NCI-H1092 treated with DMSO at 0.1 percent for 48 hours (cell line): ENCODE measurements at regions not wholly inside any gene's neighbourhood (a gene's known extent, or its start where the extent isn't known, plus 50 kb on each side); places are given as distances from the start of the nearest gene placed in this dataset.

Source experiments
- DNase-seq: peaks from one replicate; lab custom pipeline; 2025; lab: John Stamatoyannopoulos, UW

DNA sequence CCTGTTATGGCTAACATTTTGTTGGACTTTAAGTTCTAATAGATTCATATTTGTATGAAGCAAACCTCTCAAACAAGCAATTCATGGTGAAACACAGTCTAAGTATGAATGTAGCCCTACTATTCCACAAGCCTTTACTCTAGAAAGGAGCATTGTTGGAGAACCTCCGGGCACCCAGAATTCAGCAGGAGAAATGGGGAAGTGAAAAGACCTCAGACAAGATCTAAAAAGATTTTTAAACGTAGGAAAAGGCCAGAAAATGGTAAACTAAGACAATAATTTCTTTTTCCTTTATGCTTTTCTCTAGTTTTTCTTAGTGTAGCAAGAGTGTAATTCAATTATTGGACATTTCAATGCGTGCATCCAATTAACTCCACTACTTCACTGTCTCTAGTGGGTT, 426.4 kb downstream of the INSC start:
- DNase-seq = no peak

DNA sequence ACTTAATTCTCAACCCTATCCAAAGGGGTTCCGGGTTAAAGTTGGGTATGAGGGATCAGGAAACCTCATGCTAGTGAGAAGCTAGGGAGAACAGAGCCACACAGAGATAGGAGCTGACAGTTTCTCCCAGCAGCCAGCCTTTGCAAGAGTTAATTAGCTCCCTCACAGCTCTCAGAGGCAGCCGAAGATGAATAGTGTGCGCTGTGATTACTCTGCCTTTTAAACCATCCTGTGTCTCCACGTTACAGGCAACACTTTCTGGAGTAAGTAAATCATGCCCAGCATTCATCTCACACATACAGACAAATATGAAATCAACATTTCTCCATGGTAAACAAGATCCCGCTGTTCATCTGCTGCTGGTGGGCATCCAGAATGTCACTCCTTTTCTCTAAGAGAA, 429.6 kb downstream of the INSC start:
- no peak for DNase-seq

DNA sequence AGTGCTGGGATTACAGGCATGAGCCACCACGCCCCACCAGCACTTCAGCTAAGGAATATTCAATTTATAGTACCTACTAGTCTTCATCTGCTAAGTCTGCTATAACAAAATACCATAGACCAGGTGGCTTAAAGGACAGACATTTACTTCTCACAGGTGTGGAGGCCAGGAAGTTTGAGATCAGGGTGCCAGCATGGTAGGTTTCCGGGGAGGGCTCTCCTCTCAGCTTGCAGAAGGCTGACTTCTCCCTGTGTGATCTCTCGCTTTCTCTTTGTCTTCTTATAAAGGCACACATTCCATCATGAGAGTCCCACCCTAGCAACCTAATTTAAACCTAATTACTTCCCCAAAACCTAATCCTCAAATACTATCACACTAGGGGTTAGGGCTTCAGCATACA, 433.0 kb downstream of the INSC start:
- no peak for DNase-seq

DNA sequence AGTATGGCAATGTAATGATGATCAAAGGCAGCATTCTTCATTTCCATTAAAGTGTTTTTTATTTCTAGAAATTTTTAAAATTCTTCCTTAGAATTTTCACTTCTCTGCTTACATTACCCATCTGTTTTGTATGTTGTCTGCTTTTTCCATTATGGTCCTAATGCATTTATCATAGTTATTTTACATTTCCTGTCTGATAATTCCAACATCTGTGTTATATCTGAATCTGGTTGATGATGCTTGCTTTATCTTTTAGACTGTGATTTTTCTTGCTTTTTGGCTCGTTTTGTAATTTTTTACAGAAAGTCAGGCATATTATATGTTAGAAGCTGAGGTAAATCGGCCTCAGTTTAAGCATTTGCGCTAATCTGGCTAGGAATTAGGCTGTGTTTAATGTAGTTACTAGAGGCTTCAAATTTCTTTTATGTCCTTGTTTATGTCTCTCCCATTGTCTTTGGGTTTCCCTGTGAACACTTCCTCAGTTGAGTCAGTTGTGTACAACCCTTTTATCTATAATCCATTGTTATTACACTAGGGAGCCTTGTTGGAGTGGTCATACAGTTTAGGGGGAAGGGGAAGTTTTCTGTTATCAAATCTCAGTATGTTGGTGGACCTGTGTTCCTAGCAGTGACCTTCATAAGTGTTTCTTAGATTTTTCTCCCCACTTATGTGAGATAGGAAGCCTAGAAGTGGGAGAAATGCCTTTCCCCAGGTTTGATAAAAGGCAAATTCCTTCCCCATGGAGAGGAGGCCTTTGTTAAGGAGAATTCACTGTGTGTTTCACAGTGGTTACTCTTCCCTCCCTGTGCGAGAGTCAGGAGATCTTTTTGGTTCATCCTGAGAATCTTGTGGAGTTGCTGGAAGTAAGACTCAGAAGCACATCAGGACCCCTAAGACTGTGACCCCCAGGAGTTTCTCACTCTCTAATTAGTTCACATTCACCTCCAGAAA, 437.5 kb downstream of the INSC start:
- no peak for DNase-seq

DNA sequence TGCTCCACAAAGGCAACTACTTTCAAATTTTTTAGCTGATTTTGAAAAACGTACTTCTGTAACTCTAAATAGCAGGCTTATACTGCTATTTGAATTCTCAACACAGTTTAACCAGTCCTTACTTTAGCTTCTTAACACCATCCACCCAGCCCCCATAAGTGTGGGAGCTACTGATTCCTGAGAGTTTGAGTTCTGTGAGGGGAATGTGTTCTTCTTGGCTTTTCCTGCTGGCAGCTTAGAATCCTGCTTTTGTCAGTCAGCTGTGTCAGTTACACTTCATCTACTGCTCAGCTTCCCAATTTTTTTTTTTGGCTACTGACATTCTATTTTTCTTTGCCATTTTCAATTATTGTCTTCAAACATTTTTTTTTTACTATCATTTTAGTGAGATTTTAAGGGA, 440.4 kb downstream of the INSC start:
- no peak for DNase-seq

DNA sequence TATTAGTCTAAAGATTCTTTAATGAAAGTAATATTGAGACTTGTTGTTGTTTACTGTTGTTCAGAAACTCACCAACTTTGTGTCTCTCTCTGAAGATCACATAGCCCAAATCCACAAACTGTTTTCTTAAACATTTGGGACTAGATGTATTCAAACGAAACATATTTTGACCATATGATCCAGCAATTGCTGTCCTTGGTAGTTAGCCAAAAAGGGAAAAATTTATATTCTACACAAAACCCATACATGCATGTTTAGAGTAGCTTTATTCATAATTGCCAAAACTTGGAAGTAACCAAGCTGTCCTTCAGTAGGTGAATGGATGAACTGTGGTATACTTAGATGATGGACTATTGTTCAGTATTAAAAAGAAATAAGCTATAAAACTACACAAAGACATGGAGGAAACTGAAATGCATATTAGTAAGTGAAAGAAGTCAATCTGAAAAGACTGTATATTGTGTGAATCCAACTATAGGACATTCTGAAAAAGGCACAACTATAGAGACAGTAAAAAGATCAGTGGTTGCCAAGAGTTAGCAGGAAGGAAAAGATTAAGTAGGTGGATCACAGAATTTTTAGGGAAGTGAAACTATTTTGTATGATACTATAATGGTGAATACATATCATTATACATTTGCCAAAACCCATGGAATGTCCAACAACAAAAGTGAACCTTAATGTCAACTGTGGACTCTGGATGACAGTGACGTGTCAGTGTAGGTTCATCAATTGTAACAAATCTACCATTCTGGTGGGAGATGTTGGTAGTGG, 442.9 kb downstream of the INSC start:
- DNase-seq = no peak

DNA sequence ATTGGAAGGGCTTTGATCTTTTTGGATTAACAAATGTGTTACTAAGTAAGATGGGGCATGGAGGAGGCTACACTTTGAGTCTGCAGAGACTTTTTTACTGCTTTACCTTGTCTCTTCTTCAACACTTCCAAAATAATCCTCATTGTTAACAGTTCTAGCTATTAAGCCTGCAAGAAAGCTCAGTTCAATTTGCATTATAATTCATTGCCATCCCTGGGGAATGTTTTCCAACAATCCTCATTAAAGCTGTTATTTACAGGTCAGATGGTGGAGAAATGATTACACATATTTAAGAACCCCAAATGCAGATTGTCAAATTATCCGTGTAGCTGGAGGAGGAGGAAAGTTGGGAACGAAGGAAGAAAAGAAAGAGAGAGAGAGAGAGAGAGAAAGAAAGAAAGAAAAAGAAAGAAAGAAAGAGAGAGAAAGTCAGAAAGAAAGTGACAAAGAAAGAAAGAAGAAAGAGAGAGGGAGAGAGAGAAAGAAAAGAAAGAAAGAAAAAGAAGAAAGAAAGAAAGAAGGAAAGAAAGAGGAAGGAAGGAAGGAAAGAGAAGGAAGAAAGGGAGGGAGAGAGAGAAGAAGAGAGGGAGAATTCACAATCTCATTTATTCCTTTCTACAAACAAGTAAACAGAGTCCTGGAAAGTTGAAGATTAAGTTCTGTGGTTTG, 443.9 kb downstream of the INSC start:
- no peak for DNase-seq

DNA sequence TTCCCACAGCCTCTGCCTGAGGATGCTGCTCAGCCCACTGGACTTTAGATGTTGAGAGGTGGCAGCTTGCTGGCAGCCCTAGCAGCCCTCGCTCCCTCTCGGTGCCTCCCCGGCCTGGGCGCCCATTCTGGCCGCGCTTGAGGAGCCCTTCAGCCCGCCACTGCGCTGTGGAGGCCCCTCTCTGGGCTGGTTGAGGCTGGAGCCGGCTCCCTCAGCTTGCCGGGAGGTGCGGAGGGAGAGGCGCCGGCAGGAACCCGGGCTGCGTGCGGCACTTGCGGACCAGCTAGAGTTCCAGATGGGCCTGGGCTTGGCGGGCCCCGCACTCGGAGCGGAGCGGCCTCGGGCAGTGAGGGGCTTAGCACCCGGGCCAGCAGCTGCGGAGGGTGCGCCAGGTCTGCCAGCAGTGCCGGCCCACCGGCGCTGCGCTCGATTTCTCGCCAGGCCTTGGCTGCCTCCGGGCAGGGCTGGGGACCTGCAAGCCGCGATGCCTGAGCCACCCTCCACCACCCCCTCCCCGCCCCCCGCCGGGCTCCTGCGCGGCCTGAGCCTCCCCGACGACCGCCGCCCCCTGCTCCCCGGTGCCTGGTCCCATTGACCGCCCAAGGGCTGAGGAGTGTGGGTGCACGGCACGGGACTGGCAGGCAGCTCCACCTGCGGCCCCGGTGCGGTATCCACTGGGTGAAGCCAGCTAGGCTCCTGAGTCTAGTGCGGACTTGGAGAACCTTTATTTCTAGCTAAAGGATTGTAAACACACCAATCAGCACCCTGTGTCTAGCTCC, 446.2 kb downstream of the INSC start:
- no peak for DNase-seq

DNA sequence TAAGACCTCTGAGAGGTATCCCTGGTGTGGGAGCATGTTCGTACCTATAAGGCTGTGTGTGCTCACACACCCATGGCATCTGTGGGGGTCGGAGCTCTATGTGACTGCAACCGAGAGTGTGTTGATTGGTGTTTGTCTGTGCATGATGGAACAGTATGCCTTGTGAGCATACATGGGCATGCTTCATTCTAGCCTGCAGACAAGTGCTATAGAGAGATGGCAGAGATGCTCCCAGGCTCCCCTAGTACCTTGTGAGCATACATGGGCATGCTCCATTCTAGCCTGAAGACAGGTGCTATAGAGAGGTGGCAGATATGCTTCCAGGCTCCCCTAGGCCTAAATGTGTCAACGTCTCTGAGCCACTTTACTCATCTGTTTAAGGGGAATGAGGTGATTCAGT, 447.5 kb downstream of the INSC start:
- no peak for DNase-seq

DNA sequence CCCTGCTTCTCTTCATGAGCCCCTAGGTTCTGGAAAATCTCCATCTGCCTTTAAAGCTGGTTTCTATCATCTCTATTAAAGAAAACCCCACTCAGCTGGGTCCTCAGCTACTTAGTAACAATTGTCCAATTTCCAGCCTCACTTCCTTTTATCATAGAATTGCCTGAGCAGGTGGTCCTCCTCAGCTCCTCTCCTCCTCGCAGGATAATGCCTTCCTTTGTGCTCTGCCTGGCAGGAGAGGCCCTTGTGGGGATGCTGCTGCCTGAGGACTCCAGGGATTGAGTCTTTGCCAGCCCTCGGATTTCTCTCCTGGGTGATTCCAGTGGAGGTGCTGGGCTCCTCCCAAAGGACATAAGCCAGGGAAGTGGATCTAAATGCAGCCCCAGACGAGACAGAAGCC, 448.3 kb downstream of the INSC start:
- peak; percentile 79 for DNase-seq

DNA sequence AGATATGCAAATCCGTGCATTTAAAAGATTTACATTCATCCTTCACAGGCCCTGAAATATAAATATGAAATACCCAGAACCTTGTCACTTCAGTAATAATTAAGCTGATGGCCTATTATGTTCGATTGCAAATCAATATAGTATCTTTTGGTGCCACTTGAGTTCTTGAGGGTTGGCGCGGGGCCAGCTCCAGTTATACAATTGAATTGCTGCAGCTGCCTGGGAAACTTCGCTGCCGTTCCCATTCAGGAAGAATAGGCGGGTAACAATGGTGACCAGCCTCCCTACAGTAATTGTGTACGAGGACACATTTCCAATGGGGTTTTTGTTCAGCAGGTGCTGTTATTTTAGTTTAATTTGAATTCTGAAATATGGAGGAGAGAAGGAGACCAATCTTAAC, 451.2 kb downstream of the INSC start:
- DNase-seq = peak; percentile 92

DNA sequence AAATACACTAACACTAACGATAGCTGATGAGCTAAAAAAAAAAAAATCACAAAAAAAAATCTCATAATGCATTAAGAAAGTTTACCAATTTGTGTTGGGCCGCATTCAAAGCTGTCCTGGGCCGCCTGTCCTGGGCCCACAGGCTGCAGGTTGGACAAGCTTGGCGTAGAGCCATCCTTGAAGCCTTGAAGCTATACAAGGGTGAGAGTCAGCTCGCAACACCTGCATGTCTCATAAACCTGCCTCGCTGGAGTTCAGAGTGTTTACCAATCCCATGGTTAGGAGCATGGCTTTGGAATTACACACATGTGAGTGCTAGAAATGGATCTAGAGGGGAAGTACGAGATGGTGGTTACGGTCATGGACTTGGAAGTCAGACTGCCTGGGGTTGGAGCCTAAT, 453.7 kb downstream of the INSC start:
- peak; percentile 16 for DNase-seq

DNA sequence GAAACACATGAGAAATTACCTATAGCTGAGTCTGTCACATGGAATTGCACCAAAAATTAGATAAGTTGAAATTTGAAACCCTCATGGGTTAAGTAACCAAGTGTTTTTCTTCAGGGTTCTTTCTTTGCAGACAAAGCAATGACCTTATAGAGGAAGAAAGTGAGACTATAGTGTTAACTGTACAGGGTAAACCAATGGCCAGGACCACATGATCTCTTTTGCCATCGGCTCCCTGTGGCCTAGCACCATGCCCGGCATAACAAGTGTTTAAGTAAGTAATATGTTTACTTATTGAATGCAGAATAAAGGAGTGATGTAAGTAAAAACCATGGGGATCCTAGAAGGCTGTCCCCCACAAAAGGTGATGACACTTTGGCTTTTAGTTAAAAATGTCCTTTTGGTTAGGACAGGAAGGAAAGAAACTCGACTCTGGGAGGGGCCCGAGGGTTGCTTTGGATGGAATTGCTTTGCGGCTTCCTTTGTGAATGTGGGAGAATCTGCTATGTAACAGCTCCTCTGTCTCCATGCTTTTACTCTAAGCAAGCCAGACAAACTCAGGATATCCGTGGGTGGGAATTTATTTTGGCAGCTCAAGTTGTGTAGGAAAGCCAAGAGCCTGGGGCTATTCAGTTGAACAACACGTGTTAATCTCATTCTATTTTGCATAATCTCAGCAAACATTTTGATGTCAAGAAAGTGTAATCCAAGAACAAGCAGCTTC, 454.7 kb downstream of the INSC start:
- DNase-seq = no peak

DNA sequence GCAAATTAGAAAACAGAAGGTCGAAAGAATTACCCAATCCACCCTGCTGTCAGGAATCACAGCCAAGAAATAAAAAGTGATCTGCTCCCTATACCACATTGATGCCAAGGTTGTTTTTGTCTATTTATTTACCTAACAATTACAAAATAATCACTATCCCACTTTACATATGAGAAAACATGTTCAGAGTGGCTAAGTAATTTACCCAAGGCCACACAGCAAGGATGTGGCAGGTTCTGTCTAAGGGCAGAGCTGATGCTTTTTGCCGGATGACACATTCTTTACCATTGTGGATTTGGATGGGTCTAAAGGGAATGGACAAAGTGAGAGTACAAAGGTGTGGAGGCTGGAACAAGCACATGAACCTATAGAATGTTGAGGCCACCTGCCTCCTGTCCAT, 460.7 kb downstream of the INSC start:
- no peak for DNase-seq

DNA sequence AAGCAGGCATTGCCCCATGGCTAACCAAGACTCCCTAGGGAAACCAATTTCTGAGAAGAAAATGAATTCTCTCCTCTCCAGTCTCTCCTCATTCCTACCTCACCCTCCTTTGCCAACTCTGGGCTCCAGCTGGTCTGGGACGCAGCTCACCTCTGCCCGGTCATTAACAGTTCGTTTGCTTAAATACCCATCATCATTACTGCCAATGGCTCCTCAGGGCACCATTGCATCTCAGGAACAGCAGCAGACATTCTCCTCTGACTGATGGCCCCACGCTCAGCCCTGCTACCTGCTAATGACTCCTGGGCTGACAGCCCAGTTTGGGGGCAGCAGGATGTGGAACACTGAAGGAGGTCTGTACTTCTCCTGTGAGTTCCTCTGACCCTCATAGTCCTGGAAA, 462.0 kb downstream of the INSC start:
- no peak for DNase-seq

DNA sequence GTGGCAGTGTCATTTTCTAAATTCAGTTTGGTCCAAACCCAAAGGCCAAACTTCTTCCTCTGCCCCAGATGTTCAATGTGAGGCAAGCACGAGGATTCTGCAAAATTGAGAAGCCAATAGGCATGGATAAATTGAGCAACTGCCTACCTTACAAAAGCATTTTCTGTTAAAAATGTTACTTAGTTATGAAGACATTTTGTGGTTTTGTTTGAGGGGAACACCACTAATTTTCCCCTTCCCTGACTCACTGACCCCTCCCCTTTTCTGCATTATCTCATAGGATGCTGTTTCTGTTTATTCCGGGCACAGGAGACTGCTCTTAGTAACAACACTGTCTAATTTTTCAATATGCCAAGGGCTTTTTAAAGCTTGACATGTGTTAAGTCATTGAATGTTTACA, 462.8 kb downstream of the INSC start:
- DNase-seq = no peak

DNA sequence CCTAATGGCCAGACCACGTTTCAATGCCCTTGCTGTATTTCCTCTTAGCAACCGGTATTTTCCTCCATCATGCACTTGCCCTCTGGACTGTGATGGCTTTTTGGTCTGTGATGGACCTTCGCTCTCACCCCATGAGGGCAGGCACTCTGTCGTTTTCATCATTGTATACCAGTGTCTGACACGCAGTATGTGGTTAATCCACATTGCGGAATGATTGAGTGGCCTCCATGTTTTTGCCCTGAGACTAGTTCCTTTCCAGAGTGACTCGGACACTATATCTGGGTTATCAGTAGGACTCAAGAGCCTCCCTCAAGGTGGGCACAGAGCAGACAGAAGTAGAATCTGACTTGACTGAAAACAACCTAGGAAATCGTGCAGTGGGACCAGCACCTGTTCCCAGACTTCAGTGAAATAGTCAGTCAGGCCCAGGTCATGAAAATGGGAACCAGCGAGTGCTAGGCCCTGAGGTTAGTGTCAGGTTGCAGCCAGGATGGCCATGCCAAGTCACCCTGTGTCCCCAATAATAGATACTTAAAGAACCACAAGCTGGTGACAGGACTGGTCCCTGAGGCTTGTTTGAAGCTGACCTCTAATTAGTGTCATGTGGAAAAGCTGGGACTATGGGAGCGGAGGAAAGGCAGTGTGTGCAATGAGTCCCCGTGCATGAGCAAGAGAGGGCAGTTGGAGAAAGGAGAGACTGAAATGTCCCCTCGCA, 464.7 kb downstream of the INSC start:
- DNase-seq = no peak

DNA sequence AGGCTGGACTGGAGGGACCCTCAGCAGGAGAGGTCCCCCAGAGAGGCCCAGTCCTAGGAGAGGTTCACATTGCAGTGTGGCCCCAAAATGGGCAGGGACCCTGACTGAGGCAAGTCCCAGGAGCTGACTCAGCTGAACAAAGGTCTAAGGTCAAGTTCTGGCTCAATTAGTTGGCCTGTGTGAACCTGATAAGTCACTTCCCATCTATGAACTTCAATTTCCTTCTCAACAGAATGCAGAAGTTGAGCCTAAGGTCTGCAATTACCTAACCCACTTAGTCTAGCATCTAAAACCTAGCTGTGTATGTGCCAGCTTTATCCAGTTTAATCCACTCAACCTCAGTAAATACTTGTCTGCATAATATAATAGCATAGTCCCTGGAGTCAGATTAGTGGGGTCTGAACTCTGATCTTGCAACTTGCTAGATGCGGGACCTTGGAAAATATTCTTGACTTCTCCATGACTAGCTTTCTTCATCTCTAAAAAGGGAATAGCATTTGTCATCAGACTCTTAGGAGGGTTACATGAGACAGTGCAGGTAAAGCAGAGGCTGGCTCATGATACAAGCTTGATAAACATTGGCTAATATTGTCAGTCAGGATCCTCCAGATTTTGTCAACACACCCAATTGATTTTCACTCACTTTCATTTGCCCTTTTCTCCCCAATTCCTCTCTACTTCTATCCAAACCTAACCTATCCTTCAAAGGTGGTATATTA, 465.5 kb downstream of the INSC start:
- no peak for DNase-seq

DNA sequence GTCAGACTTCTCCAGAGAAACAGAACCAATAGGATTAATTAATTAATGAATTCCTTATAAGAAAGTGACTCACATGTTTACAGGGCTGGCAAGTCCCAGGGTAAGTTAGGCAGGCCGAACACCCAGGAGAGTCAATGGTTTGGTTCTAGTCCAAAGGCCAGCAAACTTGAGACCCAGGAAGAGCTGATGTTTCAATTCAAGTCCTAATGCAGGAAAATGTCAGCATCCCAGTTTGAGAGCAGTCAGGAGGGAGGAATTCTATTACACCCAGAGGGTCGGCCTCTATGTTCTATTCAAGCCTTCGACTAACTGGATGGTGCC, 466.0 kb downstream of the INSC start:
- DNase-seq = no peak

DNA sequence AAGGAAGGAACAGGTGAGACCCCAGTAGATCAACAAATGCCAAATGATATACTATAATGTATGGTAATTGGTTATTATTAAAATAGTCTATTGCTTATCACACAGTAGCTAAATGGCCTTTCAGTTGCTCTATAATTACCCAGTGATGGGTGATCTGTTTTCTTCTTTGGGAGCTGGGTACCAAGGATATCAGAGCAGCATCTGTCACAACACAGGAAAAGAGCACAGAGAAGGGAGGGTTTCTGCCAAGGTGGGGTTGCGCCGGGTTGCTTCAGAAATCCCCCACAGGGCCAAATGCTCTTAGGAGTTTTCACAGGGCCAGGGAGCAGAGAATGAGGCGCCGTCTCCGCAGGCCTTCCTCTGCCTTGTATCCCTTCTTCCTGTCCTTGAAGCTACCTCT, 469.4 kb downstream of the INSC start:
- no peak for DNase-seq
